Stimulated activated CD4-positive, alpha-beta T cell treated with anti-CD3 and anti-CD28 coated beads, Interleukin-1b, Interleukin-23, amount 100 ng/mL, for 4 hours (primary cell): ENCODE measurements at regions not wholly inside any gene's neighbourhood (a gene's known extent, or its start where the extent isn't known, plus 50 kb on each side); places are given as distances from the start of the nearest gene placed in this dataset.
"Not testable (repeated sequence)": the region's sequence is repeated elsewhere in the genome, so short reads cannot be mapped to it uniquely, and the experiment has no call there.

Experiments used
- DNase-seq, 2 donors: peaks; one replicate each; pipeline ENCODE4 v3.0.0-alpha.2; 2020; ENCODE audit warnings: low read depth in 2 of 2

DNA sequence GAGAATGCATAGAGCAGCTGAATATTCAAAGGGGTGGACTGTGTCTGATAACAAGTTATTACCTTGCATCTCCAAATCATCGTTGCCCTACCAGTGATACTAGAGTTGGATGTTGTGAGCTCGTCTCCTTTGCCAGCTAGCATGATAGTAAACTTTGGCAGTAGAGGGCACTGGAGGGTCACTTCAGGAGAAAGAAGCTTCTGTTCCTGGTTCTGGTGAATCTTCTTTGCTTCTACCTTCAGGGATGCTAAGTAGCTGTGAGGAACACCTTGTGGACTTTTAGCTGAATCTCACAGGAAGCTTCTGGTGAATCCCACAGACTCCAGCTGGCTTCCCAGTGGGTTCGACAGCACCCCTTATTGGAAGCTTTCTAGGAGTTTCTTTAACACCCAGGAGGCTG lies 626.6 kb upstream of the SGCD start:
- no peak for DNase-seq

DNA sequence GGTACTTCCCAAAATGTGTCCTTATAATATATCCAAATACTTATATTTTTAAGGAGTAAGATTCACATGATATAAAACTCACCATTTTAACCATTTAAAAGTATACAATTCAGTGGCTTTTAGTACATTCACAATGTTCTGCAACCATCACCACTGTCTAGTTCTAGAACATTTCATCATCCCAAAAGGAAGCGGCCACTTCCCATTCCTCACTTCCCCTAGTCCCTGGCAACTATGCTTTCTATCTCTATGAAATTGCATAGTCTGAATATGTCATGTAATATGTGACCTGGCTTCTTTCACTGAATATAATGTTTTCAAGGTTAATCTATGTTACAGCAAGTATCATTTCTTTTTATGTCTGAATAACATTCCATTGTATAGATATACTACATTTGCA lies 615.1 kb upstream of the SGCD start:
- no peak for DNase-seq

GRCh38 chr5:155714435-155714834 lies 612.5 kb upstream of the SGCD start:
- not testable (repeated sequence) for DNase-seq

DNA sequence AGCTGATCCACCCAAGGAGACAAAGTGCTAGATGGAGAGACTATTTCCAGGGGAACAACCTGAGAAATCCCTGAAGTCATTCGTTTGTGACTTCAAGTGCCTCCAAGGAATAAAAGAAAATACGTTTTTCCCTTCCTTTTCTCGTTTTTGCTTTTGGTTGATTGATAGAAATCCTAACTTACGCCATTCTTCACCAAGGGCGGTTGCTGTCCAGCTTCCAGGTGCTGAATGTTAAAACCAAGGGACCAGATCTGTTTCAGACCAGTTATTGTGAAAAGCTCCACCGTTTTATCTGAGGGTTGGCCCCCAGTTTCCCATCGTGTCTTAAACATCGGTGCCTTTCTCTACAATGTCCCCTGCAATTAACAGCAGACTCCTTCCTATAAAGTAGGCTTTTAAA lies 600.7 kb upstream of the SGCD start:
- DNase-seq: no peak

- DNase-seq: no peak
These were observed 599.3 kb upstream of the SGCD start for GRCh38 chr5:155727512-155728145.

GRCh38 chr5:155728146-155728856 lies 598.7 kb upstream of the SGCD start:
- DNase-seq: no peak

DNA sequence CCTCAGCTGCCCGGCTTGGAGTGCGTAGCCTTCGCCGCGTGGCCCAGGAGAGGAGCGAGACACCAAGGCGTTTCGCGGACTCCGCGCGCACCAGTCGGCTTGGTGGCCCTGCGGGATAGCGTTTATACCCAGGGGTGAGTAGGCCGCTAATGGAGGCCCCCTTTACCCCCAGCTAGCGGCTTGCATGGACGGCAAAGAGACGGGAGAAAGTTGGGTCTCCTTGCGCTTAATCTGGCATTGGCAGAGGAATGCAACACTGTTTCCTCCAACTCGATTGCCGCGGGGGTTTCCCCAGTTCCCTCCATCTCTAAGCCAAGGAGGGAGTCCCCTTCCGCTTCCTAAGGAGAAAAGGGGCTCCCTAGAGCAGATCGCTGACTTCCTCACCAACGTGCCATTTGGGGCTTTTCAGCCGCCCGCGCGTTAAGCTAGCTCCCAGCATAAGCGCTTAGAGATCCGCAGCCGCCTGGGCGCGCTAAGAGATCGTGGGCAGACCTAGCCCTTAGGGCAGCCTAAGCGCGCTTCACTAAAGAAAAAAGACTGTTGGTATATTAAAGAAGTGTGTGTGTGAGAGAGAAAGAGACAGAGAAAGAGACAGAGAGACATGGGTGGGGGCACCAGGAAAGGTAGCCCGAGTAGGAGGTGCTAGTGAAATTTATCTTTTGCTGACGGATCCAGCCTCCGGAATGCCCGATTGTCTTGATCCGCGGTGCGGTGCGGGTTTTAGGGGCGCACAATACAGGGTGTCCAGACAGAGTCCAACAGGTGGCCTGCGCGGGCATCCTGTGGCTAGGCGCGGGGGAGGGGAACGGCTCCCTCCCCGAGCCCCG lies 597.9 kb upstream of the SGCD start:
- no peak for DNase-seq

- no peak for DNase-seq
These were observed 597.3 kb upstream of the SGCD start for GRCh38 chr5:155729684-155730059.

DNA sequence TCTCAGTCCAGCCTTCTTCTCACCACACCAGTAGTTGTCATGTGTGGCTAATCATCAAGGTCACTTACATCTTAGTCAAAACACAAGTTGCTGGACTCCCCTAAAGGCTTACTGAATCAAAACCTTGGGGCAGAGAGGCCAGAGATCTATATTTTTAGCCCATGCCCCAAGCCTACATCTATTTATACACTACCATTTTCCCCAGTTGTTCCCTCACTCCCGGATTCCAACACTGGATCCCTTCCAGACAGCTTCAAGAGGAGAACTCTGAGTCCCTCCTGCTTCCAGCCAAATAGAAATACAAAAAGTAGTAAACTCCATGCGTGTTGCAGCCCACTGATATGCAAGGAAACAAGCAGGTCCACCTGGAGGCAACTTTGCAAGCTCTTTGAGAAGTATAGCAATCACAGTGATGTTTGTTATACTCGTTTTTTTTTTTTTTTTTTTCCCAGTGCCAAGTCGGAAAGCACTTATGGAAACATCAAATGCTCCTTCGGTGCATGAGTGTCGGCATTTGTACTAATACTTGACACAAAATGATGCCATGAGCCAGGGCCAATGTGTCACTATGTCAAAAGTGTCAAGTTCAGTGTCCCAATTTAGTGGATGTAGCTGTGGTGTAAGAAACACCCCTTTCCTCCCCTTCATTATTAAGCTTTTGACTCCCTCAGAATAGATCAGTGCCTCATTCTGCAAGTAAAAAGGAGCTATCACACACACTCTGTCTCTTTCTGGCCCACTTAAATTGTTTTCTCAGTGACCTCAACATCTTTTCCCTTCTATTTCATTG lies 594.2 kb upstream of the SGCD start:
- DNase-seq: no peak

DNA sequence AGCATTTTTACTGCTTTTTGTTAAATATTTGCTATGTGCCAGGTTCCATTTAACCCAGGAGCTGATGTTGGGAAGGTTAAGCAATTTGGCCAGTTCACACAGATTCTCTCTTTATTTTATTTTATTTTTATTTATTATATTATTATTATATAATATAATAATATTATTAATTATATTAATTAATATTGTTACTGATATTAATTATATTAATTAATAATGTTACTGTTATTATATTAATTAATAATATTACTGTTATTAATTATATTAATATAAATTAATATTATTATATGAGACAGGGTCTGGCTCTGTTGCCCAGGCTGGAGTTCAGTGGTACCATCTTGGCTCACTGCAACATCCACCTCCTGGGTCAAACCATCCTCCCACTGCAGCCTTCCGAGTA lies 593.0 kb upstream of the SGCD start:
- no peak for DNase-seq

DNA sequence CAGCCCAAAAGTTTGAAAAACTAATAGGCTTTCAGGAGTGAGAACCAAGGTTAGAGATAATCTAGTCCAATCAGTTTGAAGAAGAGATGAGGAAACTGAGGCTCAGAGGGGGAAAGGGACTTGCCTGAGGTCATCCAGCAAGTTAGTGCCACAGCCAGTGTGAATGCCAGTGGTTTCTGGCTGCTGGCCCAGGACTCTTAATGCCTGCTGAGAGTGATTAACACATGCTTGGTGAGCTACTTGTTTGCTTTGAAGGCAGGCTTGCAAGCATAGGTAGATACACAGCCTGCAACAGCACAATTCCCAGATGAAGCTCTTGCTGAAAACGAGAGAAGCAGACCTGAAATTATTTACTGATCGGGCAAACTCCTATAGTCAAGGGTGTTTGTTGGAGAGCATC lies 591.6 kb upstream of the SGCD start:
- no peak for DNase-seq

DNA sequence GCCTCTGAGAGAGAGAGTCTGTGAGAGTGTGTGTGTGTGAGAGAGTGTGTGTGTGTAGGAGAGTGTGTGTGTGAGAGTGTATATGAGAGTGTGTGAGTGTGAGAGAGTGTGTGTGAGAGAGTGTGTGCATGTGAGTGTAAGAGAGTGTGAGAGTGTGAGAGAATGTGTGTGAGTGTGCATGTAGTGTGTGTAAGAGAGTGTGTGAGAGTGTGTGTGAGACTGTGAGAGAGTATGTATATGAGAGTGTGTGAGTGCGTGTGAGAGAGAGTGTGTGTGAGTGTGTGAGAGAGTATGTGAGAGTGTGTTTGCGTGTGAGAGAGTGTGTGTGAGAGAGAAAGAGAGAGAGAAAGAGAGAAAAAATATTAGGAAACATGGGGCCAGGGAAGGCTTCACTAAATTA lies 588.3 kb upstream of the SGCD start:
- DNase-seq: no peak

DNA sequence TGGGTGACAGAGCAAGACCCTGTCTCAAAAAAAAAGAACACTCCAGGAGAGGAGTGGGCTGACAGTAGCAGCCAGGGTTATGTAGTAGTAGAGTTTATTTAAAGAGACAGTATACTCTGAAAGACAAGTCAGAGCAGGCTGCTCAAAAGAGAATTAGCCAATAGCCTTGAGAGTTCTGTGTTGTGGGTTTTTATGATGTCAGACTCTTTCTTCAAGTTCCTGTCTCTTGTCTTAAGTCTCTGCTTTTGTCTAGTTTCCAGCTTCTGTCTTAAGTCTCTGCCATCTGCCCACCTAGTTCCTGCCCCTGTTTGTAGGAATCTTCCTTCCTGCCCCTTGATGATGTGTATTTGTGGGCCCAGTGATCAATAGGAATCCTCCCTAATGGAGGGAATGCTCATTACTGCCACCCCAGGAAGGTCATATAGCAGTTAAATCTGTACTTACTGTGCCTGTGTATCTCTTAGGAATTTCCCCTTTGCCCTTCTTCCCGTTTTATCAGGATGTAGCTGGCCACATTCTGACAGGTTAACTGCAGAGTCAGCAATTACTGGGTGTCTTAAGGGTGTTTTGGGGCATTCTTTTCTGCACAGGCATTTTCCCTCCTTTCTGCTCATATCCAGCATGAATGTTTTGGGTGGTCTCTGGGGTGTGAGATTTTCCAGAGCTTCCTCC lies 580.5 kb upstream of the SGCD start:
- no peak for DNase-seq

- DNase-seq: no peak
These were observed 576.9 kb upstream of the SGCD start for GRCh38 chr5:155750101-155750500.

- DNase-seq: no peak
These were observed 576.4 kb upstream of the SGCD start for GRCh38 chr5:155750571-155750970.

DNA sequence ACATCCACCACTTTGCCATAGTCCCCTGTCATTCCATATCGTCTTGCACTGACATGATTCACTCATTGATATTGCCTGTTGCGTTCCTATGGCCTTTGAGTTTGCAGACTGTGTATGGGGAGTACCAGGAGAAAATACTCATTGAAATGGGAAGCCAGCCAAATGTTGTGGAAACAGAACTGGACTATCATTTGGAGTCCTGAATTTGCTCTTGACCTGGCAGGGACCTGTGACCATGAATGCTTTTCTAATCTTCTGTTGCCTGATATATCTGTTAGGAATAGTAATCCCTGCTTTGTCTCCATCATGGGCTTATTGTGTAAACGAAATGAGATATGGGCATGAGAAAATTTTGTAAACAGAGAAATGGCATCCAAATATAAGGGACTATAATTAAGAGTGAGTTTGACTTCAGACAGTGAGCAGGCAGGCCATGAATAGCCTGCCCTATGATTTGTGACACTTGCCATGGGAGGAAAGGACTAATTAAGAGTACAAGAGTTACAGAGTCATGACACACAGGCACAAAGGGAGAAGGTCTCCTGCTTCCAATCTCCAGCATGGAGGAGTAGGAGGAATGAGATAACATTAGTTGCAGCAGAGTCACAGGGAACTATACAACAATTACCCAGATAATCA lies 572.9 kb upstream of the SGCD start:
- DNase-seq: no peak

GRCh38 chr5:155759252-155759651 lies 567.7 kb upstream of the SGCD start:
- no peak for DNase-seq

GRCh38 chr5:155759984-155760383 lies 567.0 kb upstream of the SGCD start:
- no peak for DNase-seq

DNA sequence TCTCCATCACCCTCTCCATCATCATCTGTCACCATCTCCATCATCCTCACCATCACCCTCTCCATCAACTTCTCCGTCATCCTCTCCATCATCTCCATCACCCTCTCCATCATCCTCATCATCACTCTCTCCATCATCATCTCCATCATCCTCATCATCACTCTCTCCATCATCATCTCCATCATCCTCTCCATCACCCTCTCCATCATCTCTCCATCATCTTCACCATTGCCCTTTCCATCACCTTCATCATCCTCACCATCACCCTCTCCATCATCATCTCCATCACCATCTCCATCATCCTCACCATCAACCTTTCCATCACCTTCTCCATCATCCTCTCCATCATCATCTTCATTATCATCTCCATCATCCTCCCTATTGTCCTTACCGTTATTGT lies 565.5 kb upstream of the SGCD start:
- no peak for DNase-seq

- no peak for DNase-seq
These were observed 561.2 kb upstream of the SGCD start for GRCh38 chr5:155765715-155766114.

DNA sequence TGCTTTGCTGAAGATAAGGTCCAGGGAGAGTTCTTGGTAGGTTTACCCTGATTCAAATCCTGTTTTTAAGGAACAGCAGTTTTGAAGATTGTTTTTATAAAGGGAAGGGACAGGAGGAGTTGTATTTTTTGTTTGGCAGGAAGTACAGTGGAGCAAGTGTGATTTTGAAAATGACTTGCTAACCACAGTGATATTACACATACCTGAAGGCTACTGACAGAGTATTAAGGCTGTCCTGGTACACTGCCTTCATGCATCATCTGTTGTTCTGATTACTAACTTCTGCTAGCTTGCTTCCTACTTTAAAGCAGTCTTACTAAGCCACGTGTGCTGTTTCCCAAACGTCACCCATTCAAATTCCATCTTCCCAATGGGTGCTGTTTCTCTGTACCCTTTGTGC lies 559.5 kb upstream of the SGCD start:
- no peak for DNase-seq
